Neural cell (in vitro differentiated cells): ENCODE measurements at regions not wholly inside any gene's neighbourhood (a gene's known extent, or its start where the extent isn't known, plus 50 kb on each side); places are given as distances from the start of the nearest gene placed in this dataset.

Experiments used
- H2AFZ ChIP-seq: fragments of 200-600, 300-800 bp; sonication (generic), shearing (Covaris generic); 2 replicates; pipeline ENCODE4 v1.6.0; 2014; ENCODE audit warnings: low read depth, mild to moderate bottlenecking, antibody characterized with exemption, low read length, moderate library complexity
- H3F3A ChIP-seq: fragments of 200-600 bp; shearing (Covaris generic); 2 replicates; pipeline ENCODE4 v1.6.1; 2016; ENCODE audit warnings: mild to moderate bottlenecking, moderate library complexity, mixed read lengths, antibody characterized with exemption, low read length; ENCODE audit not compliant: insufficient read depth, poor library complexity, severe bottlenecking
- H3K27ac ChIP-seq: fragments of 200-600, 300-800 bp; sonication (generic), shearing (Covaris generic); 2 replicates; pipeline ENCODE4 v1.5.1; 2014; ENCODE audit warnings: mild to moderate bottlenecking, low read length, moderate library complexity
- H3K27me3 ChIP-seq: fragments of 300-800, 200-600 bp; sonication (generic), shearing (Covaris generic); 2 replicates; pipeline ENCODE4 v1.6.0; 2014; ENCODE audit warnings: mild to moderate bottlenecking, low read depth, low read length, moderate library complexity; ENCODE audit not compliant: insufficient read depth
- H3K36me3 ChIP-seq: fragments of 300-800, 200-600 bp; sonication (generic), shearing (Covaris generic); 2 replicates; pipeline ENCODE4 v1.5.1; 2014; ENCODE audit warnings: mild to moderate bottlenecking, antibody characterized with exemption, low read length, moderate library complexity; ENCODE audit not compliant: insufficient read depth
- H3K4me2 ChIP-seq: fragments of 300-800, 200-600 bp; sonication (generic), shearing (Covaris generic); 2 replicates; pipeline ENCODE4 v1.6.0; 2014; ENCODE audit warnings: mild to moderate bottlenecking, low read length
- H3K4me3 ChIP-seq: fragments of 300-800, 200-600 bp; sonication (generic), shearing (Covaris generic); 2 replicates; pipeline ENCODE4 v1.5.1; 2014; ENCODE audit warnings: mild to moderate bottlenecking, low read length, moderate library complexity
- H3K79me2 ChIP-seq: fragments of 200-600 bp; shearing (Covaris generic); replicated peaks from 2 replicates; pipeline ENCODE4 v1.6.0; 2014; ENCODE audit warnings: mild to moderate bottlenecking, low read length, moderate library complexity; ENCODE audit not compliant: insufficient read depth
- H3K9ac ChIP-seq: fragments of 300-800, 200-600 bp; sonication (generic), shearing (Covaris generic); 2 replicates; pipeline ENCODE4 v1.6.1; 2016; ENCODE audit warnings: mild to moderate bottlenecking, low read length, mixed read lengths
- H3K9me2 ChIP-seq: fragments of 200-600 bp; shearing (Covaris generic); 2 replicates; pipeline ENCODE4 v1.6.1; 2016; ENCODE audit warnings: mild to moderate bottlenecking, low read length, mixed read lengths; ENCODE audit not compliant: insufficient read depth
- H3K9me3 ChIP-seq: fragments of 200-600, 300-800 bp; sonication (generic), shearing (Covaris generic); 2 replicates; pipeline ENCODE4 v1.6.1; 2016; ENCODE audit warnings: mild to moderate bottlenecking, mixed run types, low read length, moderate library complexity, mixed read lengths
- H4K20me1 ChIP-seq: fragments of 200-600 bp; shearing (Covaris generic); 2 replicates; pipeline ENCODE4 v1.6.1; 2016; ENCODE audit warnings: mild to moderate bottlenecking, mixed run types; ENCODE audit not compliant: insufficient read depth
- EP300 ChIP-seq: fragments of 450-650 bp; conservative IDR thresholded peaks from 2 replicates; pipeline ENCODE4 v1.6.1; 2014; ENCODE audit warnings: antibody characterized with exemption, mild to moderate bottlenecking, moderate library complexity; ENCODE audit not compliant: poor library complexity, severe bottlenecking
- EZH2 ChIP-seq: fragments of 200-600, 300-800 bp; shearing (Covaris generic), sonication (generic); IDR thresholded peaks from 2 replicates; pipeline ENCODE4 v1.6.1; 2014; ENCODE audit warnings: antibody characterized with exemption, low read length, borderline replicate concordance, mild to moderate bottlenecking; ENCODE audit not compliant: insufficient read depth, poor library complexity, severe bottlenecking
- POLR2AphosphoS5 ChIP-seq: IDR thresholded peaks from 2 replicates; pipeline ENCODE4 v1.6.1; 2012

GRCh38 chr16:52597073-52597771 lies 50.3 kb upstream of the TOX3 start:
- H3K27me3 ChIP-seq = no peaks in the 10 kb centered on the region
- no peaks in the 10 kb centered on the region for H3K79me2 ChIP-seq
- no peaks in the 10 kb centered on the region for H3K9me3 ChIP-seq
- H3K36me3 ChIP-seq = no peaks in the 10 kb centered on the region
- no peak for TF ChIP-seq POLR2AphosphoS5
- no peak for TF ChIP-seq EP300
- TF ChIP-seq EZH2 = no peak
- H3K4me3 ChIP-seq = no peak overlapping the region
- no peak overlapping the region for H2AFZ ChIP-seq
- H4K20me1 ChIP-seq = no peaks in the 10 kb centered on the region
- no peaks in the 10 kb centered on the region for H3K9me2 ChIP-seq
- no peak overlapping the region for H3K27ac ChIP-seq
- no peak overlapping the region for H3K4me2 ChIP-seq
- H3K9ac ChIP-seq = no peak overlapping the region
- H3F3A ChIP-seq = no peaks in the 10 kb centered on the region
